ENCODE measurements at regions not wholly inside any gene's neighbourhood (a gene's known extent, or its start where the extent isn't known, plus 50 kb on each side); places are given as distances from the start of the nearest gene placed in this dataset.
A peak's percentile ranks its signal among the peaks of the same experiment; 100 is the strongest.

- Histone ChIP-seq H3K9ac (no peak overlapping the region; a peak in 1 of 22 replicates), H4K20me1 (no peaks in the 10 kb centered on the region), H3K4me3 (no peak overlapping the region), H3K36me3 (no peaks in the 10 kb centered on the region), H3K4me2 (peak overlapping the region in 4 of 11 experiments; percentile 29 to 68 (median 50); a peak in 6 of 22 replicates), H3K27ac (peak overlapping the region in 3 of 11 experiments; percentile 58 to 86 (median 81); a peak in 5 of 22 replicates), H3K27me3 (no peaks in the 10 kb centered on the region), H3K9me3 (replicated peaks in 1 of 11) (peaks cover 0 to 11% (median 0%) of the 10 kb centered on the region in 11 experiments; a peak in 2 of 22 replicates), H3K4me1 (peaks cover 0 to 30% (median 2%) of the 10 kb centered on the region in 10 experiments; a peak in 10 of 20 replicates)
- TF ChIP-seq Cebpa-rat (IDR thresholded peaks at IDR 0.05) = no peak
Measured at GRCh38 chr13:33510350-33510970, 224.9 kb upstream of the STARD13 start.

GRCh38 chr13:33512880-33513554 lies 227.5 kb upstream of the STARD13 start:
- no peaks in the 10 kb centered on the region for H4K20me1 ChIP-seq
- H3K4me3 ChIP-seq = no peak overlapping the region
- peaks cover 0 to 30% (median 2%) of the 10 kb centered on the region in 10 experiments; a peak in 10 of 20 replicates for H3K4me1 ChIP-seq
- H3K9ac ChIP-seq = no peak overlapping the region
- peak overlapping the region in 1 of 11 experiments; percentile 12; a peak in 1 of 22 replicates for H3K4me2 ChIP-seq
- H3K27ac ChIP-seq = no peak overlapping the region
- TF ChIP-seq Cebpa-rat (IDR thresholded peaks at IDR 0.05) = no peak
- no peaks in the 10 kb centered on the region for H3K36me3 ChIP-seq
- no peaks in the 10 kb centered on the region for H3K27me3 ChIP-seq
- H3K9me3 ChIP-seq (replicated peaks in 1 of 11) = peaks cover 0 to 11% (median 0%) of the 10 kb centered on the region in 11 experiments; a peak in 2 of 22 replicates

- no peaks in the 10 kb centered on the region for H4K20me1 ChIP-seq
- no peak overlapping the region for H3K9ac ChIP-seq
- no peak overlapping the region for H3K27ac ChIP-seq
- no peaks in the 10 kb centered on the region for H3K27me3 ChIP-seq
- H3K4me1 ChIP-seq = peaks cover 0 to 25% (median 2%) of the 10 kb centered on the region in 10 experiments; a peak in 10 of 20 replicates
- peaks cover 0 to 7% (median 0%) of the 10 kb centered on the region in 11 experiments; a peak in 1 of 22 replicates for H3K9me3 ChIP-seq (replicated peaks in 1 of 11)
- no peaks in the 10 kb centered on the region for H3K36me3 ChIP-seq
- H3K4me2 ChIP-seq = no peak overlapping the region
- H3K4me3 ChIP-seq = no peak overlapping the region
- no peak for TF ChIP-seq Cebpa-rat (IDR thresholded peaks at IDR 0.05)
Measured at GRCh38 chr13:33514362-33514761, 228.8 kb upstream of the STARD13 start.

GRCh38 chr13:33515146-33515545 lies 229.6 kb upstream of the STARD13 start:
- H3K27me3 ChIP-seq = no peaks in the 10 kb centered on the region
- no peak overlapping the region for H3K9ac ChIP-seq
- H3K9me3 ChIP-seq (replicated peaks in 1 of 11) = no peaks in the 10 kb centered on the region; a peak in 1 of 22 replicates
- no peaks in the 10 kb centered on the region for H3K36me3 ChIP-seq
- no peak overlapping the region for H3K4me3 ChIP-seq
- H3K27ac ChIP-seq = no peak overlapping the region
- no peaks in the 10 kb centered on the region for H4K20me1 ChIP-seq
- peaks cover 0 to 17% (median 0%) of the 10 kb centered on the region in 10 experiments; a peak in 7 of 20 replicates for H3K4me1 ChIP-seq
- TF ChIP-seq Cebpa-rat (IDR thresholded peaks at IDR 0.05) = no peak
- H3K4me2 ChIP-seq = no peak overlapping the region

GRCh38 chr13:33518452-33518851 lies 232.9 kb upstream of the STARD13 start:
- H3K27me3 ChIP-seq = no peaks in the 10 kb centered on the region
- TF ChIP-seq Cebpa-rat (IDR thresholded peaks at IDR 0.05) = no peak
- no peaks in the 10 kb centered on the region for H3K9me3 ChIP-seq (replicated peaks in 1 of 11)
- H3K4me3 ChIP-seq = no peak overlapping the region
- peaks cover 0 to under 1% (median 0%) of the 10 kb centered on the region in 10 experiments; a peak in 1 of 20 replicates for H3K4me1 ChIP-seq
- H3K27ac ChIP-seq = no peak overlapping the region
- no peaks in the 10 kb centered on the region for H4K20me1 ChIP-seq
- H3K4me2 ChIP-seq = no peak overlapping the region
- no peaks in the 10 kb centered on the region for H3K36me3 ChIP-seq
- no peak overlapping the region for H3K9ac ChIP-seq

- no peaks in the 10 kb centered on the region for H3K9me3 ChIP-seq (replicated peaks in 1 of 11)
- H3K9ac ChIP-seq = no peak overlapping the region
- H4K20me1 ChIP-seq = no peaks in the 10 kb centered on the region
- H3K4me2 ChIP-seq = no peak overlapping the region
- no peak overlapping the region for H3K4me3 ChIP-seq
- H3K27me3 ChIP-seq = no peaks in the 10 kb centered on the region
- no peaks in the 10 kb centered on the region for H3K4me1 ChIP-seq
- H3K27ac ChIP-seq = no peak overlapping the region
- no peak for TF ChIP-seq Cebpa-rat (IDR thresholded peaks at IDR 0.05)
- no peaks in the 10 kb centered on the region for H3K36me3 ChIP-seq
Measured at GRCh38 chr13:33519561-33520467, 234.3 kb upstream of the STARD13 start.

GRCh38 chr13:33520468-33520839 lies 234.9 kb upstream of the STARD13 start:
- no peaks in the 10 kb centered on the region for H4K20me1 ChIP-seq
- H3K4me1 ChIP-seq = no peaks in the 10 kb centered on the region
- no peak for TF ChIP-seq Cebpa-rat (IDR thresholded peaks at IDR 0.05)
- H3K4me2 ChIP-seq = no peak overlapping the region
- H3K9ac ChIP-seq = no peak overlapping the region
- no peak overlapping the region for H3K4me3 ChIP-seq
- H3K36me3 ChIP-seq = no peaks in the 10 kb centered on the region
- H3K9me3 ChIP-seq (replicated peaks in 1 of 11) = no peaks in the 10 kb centered on the region
- no peak overlapping the region for H3K27ac ChIP-seq
- no peaks in the 10 kb centered on the region for H3K27me3 ChIP-seq

GRCh38 chr13:33524086-33524485 lies 238.5 kb upstream of the STARD13 start:
- Histone ChIP-seq H4K20me1 (no peaks in the 10 kb centered on the region), H3K9me3 (replicated peaks in 1 of 11) (no peaks in the 10 kb centered on the region), H3K9ac (no peak overlapping the region), H3K4me3 (no peak overlapping the region), H3K27ac (no peak overlapping the region), H3K36me3 (no peaks in the 10 kb centered on the region), H3K27me3 (no peaks in the 10 kb centered on the region), H3K4me2 (no peak overlapping the region), H3K4me1 (peaks cover 0 to 18% (median 0%) of the 10 kb centered on the region in 10 experiments; a peak in 6 of 20 replicates)
- no peak for TF ChIP-seq Cebpa-rat (IDR thresholded peaks at IDR 0.05)

- Histone ChIP-seq H3K27me3 (no peaks in the 10 kb centered on the region), H3K9me3 (replicated peaks in 1 of 11) (peaks cover 0 to 1% (median 0%) of the 10 kb centered on the region in 11 experiments; a peak in 1 of 22 replicates), H3K4me1 (peaks cover 0 to 24% (median 0%) of the 10 kb centered on the region in 10 experiments; a peak in 6 of 20 replicates), H3K4me2 (no peak overlapping the region), H4K20me1 (no peaks in the 10 kb centered on the region), H3K9ac (no peak overlapping the region), H3K36me3 (no peaks in the 10 kb centered on the region), H3K4me3 (no peak overlapping the region), H3K27ac (no peak overlapping the region)
- TF ChIP-seq Cebpa-rat (IDR thresholded peaks at IDR 0.05) = no peak
Measured at GRCh38 chr13:33525763-33526162, 240.2 kb upstream of the STARD13 start.
